ENCODE measurements at regions not wholly inside any gene's neighbourhood (a gene's known extent, or its start where the extent isn't known, plus 50 kb on each side); places are given as distances from the start of the nearest gene placed in this dataset.

DNA sequence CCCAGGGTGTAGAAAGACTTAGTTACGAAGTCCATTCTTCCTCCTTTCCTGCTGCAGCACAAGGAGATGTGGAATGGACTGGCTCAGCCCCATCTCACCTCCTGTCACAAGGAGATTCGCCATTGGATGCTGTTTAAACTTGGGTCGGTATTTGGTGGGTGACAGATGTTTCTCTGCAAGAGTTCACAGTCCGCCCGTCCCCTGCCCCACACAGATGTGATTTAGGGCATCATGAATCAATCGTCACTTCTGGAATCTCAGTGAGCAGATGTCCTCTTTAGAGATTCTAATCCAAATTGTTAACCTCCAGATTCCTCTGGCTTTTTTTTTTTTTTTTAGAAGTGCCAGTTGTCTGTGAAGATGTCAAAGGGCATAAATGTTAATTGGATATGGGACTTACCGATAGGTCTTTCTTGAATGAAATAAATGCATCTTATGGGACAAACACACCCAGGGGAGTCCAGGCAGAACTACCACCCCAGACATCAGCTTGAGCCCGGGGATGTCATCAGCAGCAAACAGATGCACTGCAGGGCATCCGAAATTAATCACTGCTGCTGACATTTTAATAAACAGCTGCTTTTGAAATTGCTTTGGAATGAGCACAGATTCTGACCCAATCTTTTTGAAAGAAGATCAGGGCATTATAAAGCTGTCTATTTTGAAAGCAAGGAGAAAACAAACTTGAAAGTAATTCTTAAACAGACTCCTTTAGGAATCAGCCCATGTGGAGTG is 117.6 kb upstream of the CDH4 start:
- TF ChIP-seq, protein P1, sequence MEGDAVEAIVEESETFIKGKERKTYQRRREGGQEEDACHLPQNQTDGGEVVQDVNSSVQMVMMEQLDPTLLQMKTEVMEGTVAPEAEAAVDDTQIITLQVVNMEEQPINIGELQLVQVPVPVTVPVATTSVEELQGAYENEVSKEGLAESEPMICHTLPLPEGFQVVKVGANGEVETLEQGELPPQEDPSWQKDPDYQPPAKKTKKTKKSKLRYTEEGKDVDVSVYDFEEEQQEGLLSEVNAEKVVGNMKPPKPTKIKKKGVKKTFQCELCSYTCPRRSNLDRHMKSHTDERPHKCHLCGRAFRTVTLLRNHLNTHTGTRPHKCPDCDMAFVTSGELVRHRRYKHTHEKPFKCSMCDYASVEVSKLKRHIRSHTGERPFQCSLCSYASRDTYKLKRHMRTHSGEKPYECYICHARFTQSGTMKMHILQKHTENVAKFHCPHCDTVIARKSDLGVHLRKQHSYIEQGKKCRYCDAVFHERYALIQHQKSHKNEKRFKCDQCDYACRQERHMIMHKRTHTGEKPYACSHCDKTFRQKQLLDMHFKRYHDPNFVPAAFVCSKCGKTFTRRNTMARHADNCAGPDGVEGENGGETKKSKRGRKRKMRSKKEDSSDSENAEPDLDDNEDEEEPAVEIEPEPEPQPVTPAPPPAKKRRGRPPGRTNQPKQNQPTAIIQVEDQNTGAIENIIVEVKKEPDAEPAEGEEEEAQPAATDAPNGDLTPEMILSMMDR (IDR thresholded peaks at IDR 0.05; ENCODE audit: control insufficient read depth, extremely low read depth, insufficient read depth): no peak
- DNase-seq (ENCODE audit: low read depth): no peak
- H3K4me3 ChIP-seq (ENCODE audit: low read depth, low read length): no peak overlapping the region

- TF ChIP-seq, protein P1 (IDR thresholded peaks at IDR 0.05; ENCODE audit: control insufficient read depth, extremely low read depth, insufficient read depth): no peak
- H3K4me3 ChIP-seq (ENCODE audit: low read depth, low read length): no peak overlapping the region
- DNase-seq (ENCODE audit: low read depth): no peak
Measured at GRCh38 chr20:61135266-61135665, 116.8 kb upstream of the CDH4 start.

DNA sequence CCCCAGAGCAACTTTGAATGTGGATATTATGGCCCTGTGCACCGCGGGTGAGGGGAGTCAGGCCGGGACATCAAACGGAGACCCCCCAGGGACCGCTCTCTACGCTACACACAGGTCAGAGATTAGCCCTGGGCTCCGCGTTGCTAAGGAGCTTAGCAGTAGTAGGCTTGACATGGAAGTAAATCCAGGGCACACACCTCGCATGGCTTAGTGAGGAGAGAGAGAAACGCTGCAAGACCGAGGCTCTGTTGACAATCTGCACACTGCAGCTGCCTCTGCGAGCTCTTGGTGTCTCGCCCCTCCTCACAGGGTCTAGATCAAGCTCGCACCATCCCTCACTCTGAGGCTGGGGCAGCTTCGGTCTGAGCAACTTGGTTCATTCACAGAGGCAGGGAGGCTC is 116.1 kb upstream of the CDH4 start:
- DNase-seq (ENCODE audit: low read depth): no peak

DNA sequence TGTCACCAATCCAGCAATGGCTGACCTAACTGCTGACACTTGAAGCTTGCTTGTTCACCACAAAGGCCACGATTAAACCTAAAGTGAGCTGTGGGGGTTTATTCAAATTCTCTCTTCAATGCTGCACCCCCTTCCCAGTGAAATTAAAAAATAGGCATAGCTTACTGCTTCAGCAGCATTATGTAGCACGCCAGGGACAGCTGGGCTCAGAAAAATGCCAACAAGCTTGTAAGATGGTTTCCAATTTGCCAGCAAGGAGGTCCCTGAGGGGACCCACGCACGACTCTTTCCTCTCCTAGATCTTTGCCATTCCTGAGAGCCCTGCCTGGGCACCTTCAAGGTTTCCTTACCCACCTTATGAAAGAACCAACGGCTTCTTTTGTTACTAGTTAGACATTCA is 113.5 kb upstream of the CDH4 start:
- H3K4me3 ChIP-seq (ENCODE audit: low read depth, low read length): no peak overlapping the region
- DNase-seq (ENCODE audit: low read depth): no peak
- TF ChIP-seq, protein P1 (IDR thresholded peaks at IDR 0.05; ENCODE audit: control insufficient read depth, extremely low read depth, insufficient read depth): no peak

More for the DNA sequence above, 116.1 kb upstream of the CDH4 start:
- H3K4me3 ChIP-seq (ENCODE audit: low read depth, low read length): no peak overlapping the region
- TF ChIP-seq, protein P1 (IDR thresholded peaks at IDR 0.05; ENCODE audit: control insufficient read depth, extremely low read depth, insufficient read depth): no peak

- TF ChIP-seq, protein P1 (IDR thresholded peaks at IDR 0.05; ENCODE audit: control insufficient read depth, extremely low read depth, insufficient read depth): no peak
- no peak for DNase-seq (ENCODE audit: low read depth)
Measured at GRCh38 chr20:61139031-61139430, 113.0 kb upstream of the CDH4 start.

GRCh38 chr20:61140576-61140975 is 111.5 kb upstream of the CDH4 start:
- no peak overlapping the region for H3K4me3 ChIP-seq (ENCODE audit: low read depth, low read length)
- TF ChIP-seq, protein P1 (IDR thresholded peaks at IDR 0.05; ENCODE audit: control insufficient read depth, extremely low read depth, insufficient read depth): no peak
- no peak for DNase-seq (ENCODE audit: low read depth)

More at GRCh38 chr20:61139031-61139430, 113.0 kb upstream of the CDH4 start:
- no peak overlapping the region for H3K4me3 ChIP-seq (ENCODE audit: low read depth, low read length)

DNA sequence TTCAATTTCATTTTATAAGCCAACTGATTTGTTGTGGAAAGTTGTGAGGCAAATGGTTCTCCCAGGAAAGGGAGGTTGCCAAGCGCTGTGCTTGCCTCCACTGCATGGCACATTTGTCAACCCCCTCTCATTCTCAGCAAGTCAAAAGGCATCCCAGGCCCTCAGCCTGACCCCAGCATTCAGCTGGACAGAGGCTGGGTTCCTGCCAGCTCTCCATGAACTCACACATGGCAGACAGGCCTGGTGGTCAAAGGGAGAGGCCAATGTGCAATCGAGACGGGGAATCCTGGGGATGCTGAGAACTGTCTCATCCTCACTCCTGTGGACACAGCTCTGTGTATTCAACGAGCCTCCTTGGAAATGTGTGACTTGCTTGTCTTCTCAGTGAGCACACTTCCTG is 106.0 kb upstream of the CDH4 start:
- no peak overlapping the region for H3K4me3 ChIP-seq (ENCODE audit: low read depth, low read length)
- no peak for DNase-seq (ENCODE audit: low read depth)
- TF ChIP-seq, protein P1 (IDR thresholded peaks at IDR 0.05; ENCODE audit: control insufficient read depth, extremely low read depth, insufficient read depth): no peak
